Upper lobe of left lung (tissue), 6 donors: ENCODE measurements at regions not wholly inside any gene's neighbourhood (a gene's known extent, or its start where the extent isn't known, plus 50 kb on each side); places are given as distances from the start of the nearest gene placed in this dataset.
A peak's percentile ranks its signal among the peaks of the same experiment; 100 is the strongest.

Experiments used
- ATAC-seq, 2 donors: fragments of 200-7000 bp; cut with Tn5 transposase; one replicate each; pipeline ENCODE4 v1.9.1; 2022; ENCODE audit warnings: mild to moderate bottlenecking in 2 of 2, moderate library complexity in 2 of 2; ENCODE audit not compliant: low FRiP score in 2 of 2
- DNase-seq, 2 donors: peaks; one replicate each; pipeline ENCODE4 v3.0.0-alpha.2; 2019 to 2020
- H3K27ac ChIP-seq, 4 donors: fragments of 200-600 bp; sonication (generic); one replicate each; pipeline ENCODE4 v1.5.1; 2016 to 2019
- H3K27me3 ChIP-seq, 4 donors: fragments of 200-600 bp; sonication (generic); one replicate each; pipeline ENCODE4 v1.5.1; 2017 to 2019
- H3K36me3 ChIP-seq, 4 donors: fragments of 200-600 bp; sonication (generic); one replicate each; pipeline ENCODE4 v1.5.1; 2016 to 2019
- H3K4me1 ChIP-seq, 4 donors: fragments of 200-600 bp; sonication (generic); one replicate each; pipeline ENCODE4 v1.5.1; 2018 to 2019
- H3K4me3 ChIP-seq, 4 donors: fragments of 200-600 bp; sonication (generic); one replicate each; pipeline ENCODE4 v1.5.1; 2017 to 2019; ENCODE audit warnings: mild to moderate bottlenecking in 2 of 4, moderate library complexity in 1 of 4
- H3K9me3 ChIP-seq, 4 donors: fragments of 200-600 bp; sonication (generic); one replicate each; pipeline ENCODE4 v1.5.1; 2018 to 2019
- CTCF ChIP-seq, 6 experiments: fragments of 450-650 bp in 4 of 6; fragments of 200-600 bp in 2 of 6; sonication (generic) in 2 of 6; IDR thresholded peaks; one replicate each; pipeline ENCODE4 v1.5.1; 2016 to 2019; ENCODE audit warnings: antibody characterized with exemption in 6 of 6
- EP300 ChIP-seq, 4 donors: sonication (generic); formaldehyde crosslinking; IDR thresholded peaks; one replicate each; pipeline ENCODE4 v1.5.1; 2017; ENCODE audit warnings: antibody characterized with exemption in 4 of 4, control low read depth in 2 of 4
- POLR2A ChIP-seq, 4 donors: fragments of 450-650 bp; IDR thresholded peaks; one replicate each; pipeline ENCODE4 v1.5.1; 2016 to 2017; ENCODE audit warnings: antibody characterized with exemption in 4 of 4, mild to moderate bottlenecking in 2 of 4
- POLR2AphosphoS5 ChIP-seq, 2 donors: sonication (generic); formaldehyde crosslinking; IDR thresholded peaks; one replicate each; pipeline ENCODE4 v1.5.1; 2017; ENCODE audit warnings: antibody characterized with exemption in 2 of 2
- WGBS, 2 donors: methylation state at CpG; one replicate each; pipeline ENCODE4 v1.1.5; 2017 to 2018; 5-methylcytosine and 5-hydroxymethylcytosine counted together
- donor health status: DM: no; HTN: no; CAD: no; lungs with moderate emphysema.
- donor health status: DM: no; HTN: yes; CAD: no; lungs with severe emphysema.

GRCh38 chr2:21420553-21421335 is 297.0 kb downstream of the TDRD15 start:
- no peak for ATAC-seq
- TF ChIP-seq CTCF (IDR thresholded peaks at IDR 0.05) (no peak), POLR2AphosphoS5 (IDR thresholded peaks at IDR 0.05) (no peak), EP300 (IDR thresholded peaks at IDR 0.05) (no peak), POLR2A (IDR thresholded peaks at IDR 0.05) (no peak)
- Histone ChIP-seq H3K9me3 (no peaks in the 10 kb centered on the region), H3K27ac (no peak overlapping the region), H3K4me1 (no peaks in the 10 kb centered on the region), H3K4me3 (no peak overlapping the region), H3K27me3 (no peaks in the 10 kb centered on the region), H3K36me3 (no peaks in the 10 kb centered on the region)
- WGBS, 2 donors: 90 to 94% methylated on average over 10 of the region's 10 CpGs
- no peak for DNase-seq

GRCh38 chr2:21422050-21422449 is 298.3 kb downstream of the TDRD15 start:
- Histone ChIP-seq H3K4me1 (no peaks in the 10 kb centered on the region), H3K9me3 (no peaks in the 10 kb centered on the region), H3K27ac (no peak overlapping the region), H3K27me3 (no peaks in the 10 kb centered on the region), H3K36me3 (no peaks in the 10 kb centered on the region), H3K4me3 (no peak overlapping the region)
- 49 to 52% methylated on average over 2 of the region's 2 CpGs for WGBS, 2 donors
- TF ChIP-seq CTCF (IDR thresholded peaks at IDR 0.05): peak in 2 of 6 experiments; percentile 10 to 14
- no peak for TF ChIP-seq EP300 (IDR thresholded peaks at IDR 0.05)
- ATAC-seq: no peak
- peak; percentile 31 to 52 for DNase-seq

- Histone ChIP-seq H3K27me3 (no peaks in the 10 kb centered on the region), H3K4me3 (no peak overlapping the region), H3K4me1 (no peaks in the 10 kb centered on the region), H3K27ac (no peak overlapping the region), H3K36me3 (no peaks in the 10 kb centered on the region), H3K9me3 (no peaks in the 10 kb centered on the region)
- no peak for DNase-seq
- no peak for ATAC-seq
- TF ChIP-seq POLR2AphosphoS5 (IDR thresholded peaks at IDR 0.05) (no peak), POLR2A (IDR thresholded peaks at IDR 0.05) (no peak), CTCF (IDR thresholded peaks at IDR 0.05) (no peak), EP300 (IDR thresholded peaks at IDR 0.05) (no peak)
- WGBS, 2 donors: 52 to 68% methylated on average over 7 of the region's 7 CpGs
Observed at GRCh38 chr2:21422724-21423522, 299.2 kb downstream of the TDRD15 start.

- WGBS, 2 donors: 81 to 84% methylated on average over 5 of the region's 5 CpGs
Observed at GRCh38 chr2:21423854-21424253, 300.1 kb downstream of the TDRD15 start.

More at GRCh38 chr2:21423854-21424253, 300.1 kb downstream of the TDRD15 start:
- Histone ChIP-seq H3K27ac (no peak overlapping the region), H3K9me3 (no peaks in the 10 kb centered on the region), H3K36me3 (no peaks in the 10 kb centered on the region), H3K4me1 (no peaks in the 10 kb centered on the region), H3K4me3 (no peak overlapping the region), H3K27me3 (no peaks in the 10 kb centered on the region)
- ATAC-seq (peak in 1 of 2 donors; percentile 57), DNase-seq (no peak)
- TF ChIP-seq CTCF (IDR thresholded peaks at IDR 0.05) (no peak), POLR2A (IDR thresholded peaks at IDR 0.05) (no peak), POLR2AphosphoS5 (IDR thresholded peaks at IDR 0.05) (no peak), EP300 (IDR thresholded peaks at IDR 0.05) (no peak)
